Glomerular endothelial cell (primary cell): ENCODE measurements at regions not wholly inside any gene's neighbourhood (a gene's known extent, or its start where the extent isn't known, plus 50 kb on each side); places are given as distances from the start of the nearest gene placed in this dataset.

Experiments used
- DNase-seq: peaks from one replicate; pipeline ENCODE4 v3.0.0-alpha.2; 2011; ENCODE audit warnings: low read depth, low spot score; ENCODE audit errors: extremely low read depth

GRCh38 chr2:140064243-140064642 lies 1284.1 kb upstream of the NXPH2 start:
- DNase-seq: no peak

- no peak for DNase-seq
Observed at GRCh38 chr2:140063356-140063755, 1283.2 kb upstream of the NXPH2 start.

- DNase-seq: no peak
Observed at GRCh38 chr2:140061240-140061639, 1281.0 kb upstream of the NXPH2 start.

- DNase-seq: no peak
Observed at GRCh38 chr2:140057928-140058327, 1277.7 kb upstream of the NXPH2 start.

- DNase-seq: no peak
Observed at GRCh38 chr2:140041811-140042210, 1261.6 kb upstream of the NXPH2 start.

GRCh38 chr2:140041239-140041638 lies 1261.0 kb upstream of the NXPH2 start:
- no peak for DNase-seq

- DNase-seq: no peak
Observed at GRCh38 chr2:140033638-140034037, 1253.4 kb upstream of the NXPH2 start.

GRCh38 chr2:140027966-140028365 lies 1247.8 kb upstream of the NXPH2 start:
- no peak for DNase-seq

- DNase-seq: no peak
Observed at GRCh38 chr2:140027320-140027719, 1247.1 kb upstream of the NXPH2 start.

GRCh38 chr2:140023291-140023690 lies 1243.1 kb upstream of the NXPH2 start:
- no peak for DNase-seq

- DNase-seq: no peak
Observed at GRCh38 chr2:140018541-140018940, 1238.4 kb upstream of the NXPH2 start.

GRCh38 chr2:140014204-140014546 lies 1234.0 kb upstream of the NXPH2 start:
- DNase-seq: no peak

- DNase-seq: no peak
Observed at GRCh38 chr2:140013545-140014203, 1233.5 kb upstream of the NXPH2 start.

GRCh38 chr2:140011287-140011686 lies 1231.1 kb upstream of the NXPH2 start:
- no peak for DNase-seq

GRCh38 chr2:140002110-140002509 lies 1221.9 kb upstream of the NXPH2 start:
- DNase-seq: no peak

GRCh38 chr2:139992711-139993345 lies 1212.6 kb upstream of the NXPH2 start:
- no peak for DNase-seq

- no peak for DNase-seq
Observed at GRCh38 chr2:139992078-139992477, 1211.9 kb upstream of the NXPH2 start.

- no peak for DNase-seq
Observed at GRCh38 chr2:139990646-139991335, 1210.6 kb upstream of the NXPH2 start.

- no peak for DNase-seq
Observed at GRCh38 chr2:139969323-139969722, 1189.1 kb upstream of the NXPH2 start.

GRCh38 chr2:139968588-139968987 lies 1188.4 kb upstream of the NXPH2 start:
- no peak for DNase-seq

- no peak for DNase-seq
Observed at GRCh38 chr2:139967665-139968064, 1187.5 kb upstream of the NXPH2 start.

- DNase-seq: no peak
Observed at GRCh38 chr2:139964721-139965440, 1184.7 kb upstream of the NXPH2 start.
